VCaP (cell line): ENCODE measurements at regions not wholly inside any gene's neighbourhood (a gene's known extent, or its start where the extent isn't known, plus 50 kb on each side); places are given as distances from the start of the nearest gene placed in this dataset.

Source experiments
- H3K27ac ChIP-seq: fragments of 450-650 bp; 2 replicates; pipeline ENCODE4 v1.5.1; 2017
- TF ChIP-seq, protein P1 (sequence below): fragments of 450-650 bp; conservative IDR thresholded peaks from 2 replicates; pipeline ENCODE4 v1.5.1; 2017; ENCODE audit warnings: mild to moderate bottlenecking, moderate library complexity

DNA sequence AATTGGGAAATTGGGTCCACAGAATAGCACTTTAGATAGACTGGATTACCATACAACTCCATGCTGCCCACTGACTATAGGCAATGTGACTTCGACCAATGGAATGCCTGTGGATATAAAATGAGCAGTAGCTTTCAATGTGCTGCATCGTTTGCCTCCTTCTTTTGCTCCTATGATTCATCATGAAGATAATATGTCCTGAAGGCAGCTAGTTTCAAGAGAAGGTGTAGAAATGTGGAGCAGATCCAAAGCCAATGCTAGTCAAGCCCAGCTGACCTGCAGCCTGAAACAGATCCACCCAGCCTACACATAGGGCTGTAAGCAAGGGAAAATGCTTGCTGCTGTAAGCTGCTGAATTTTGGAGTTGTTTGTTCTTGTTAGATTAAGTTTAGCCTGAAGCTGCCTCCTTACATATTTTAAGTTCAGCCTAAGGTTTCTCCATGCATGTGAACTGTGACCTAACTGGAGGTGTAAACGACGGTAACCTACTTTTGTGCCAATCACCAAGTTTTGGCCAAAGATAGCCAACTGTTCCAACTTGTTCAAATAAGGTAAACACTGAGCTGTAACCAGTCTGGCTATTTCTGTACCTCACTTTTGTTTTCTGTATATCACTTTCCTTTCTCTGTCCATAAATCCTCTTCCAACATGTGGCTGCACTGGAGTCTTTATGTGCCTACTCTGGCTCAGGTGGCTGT lies 169.1 kb upstream of the AVPR1A start:
- TF ChIP-seq, protein P1, sequence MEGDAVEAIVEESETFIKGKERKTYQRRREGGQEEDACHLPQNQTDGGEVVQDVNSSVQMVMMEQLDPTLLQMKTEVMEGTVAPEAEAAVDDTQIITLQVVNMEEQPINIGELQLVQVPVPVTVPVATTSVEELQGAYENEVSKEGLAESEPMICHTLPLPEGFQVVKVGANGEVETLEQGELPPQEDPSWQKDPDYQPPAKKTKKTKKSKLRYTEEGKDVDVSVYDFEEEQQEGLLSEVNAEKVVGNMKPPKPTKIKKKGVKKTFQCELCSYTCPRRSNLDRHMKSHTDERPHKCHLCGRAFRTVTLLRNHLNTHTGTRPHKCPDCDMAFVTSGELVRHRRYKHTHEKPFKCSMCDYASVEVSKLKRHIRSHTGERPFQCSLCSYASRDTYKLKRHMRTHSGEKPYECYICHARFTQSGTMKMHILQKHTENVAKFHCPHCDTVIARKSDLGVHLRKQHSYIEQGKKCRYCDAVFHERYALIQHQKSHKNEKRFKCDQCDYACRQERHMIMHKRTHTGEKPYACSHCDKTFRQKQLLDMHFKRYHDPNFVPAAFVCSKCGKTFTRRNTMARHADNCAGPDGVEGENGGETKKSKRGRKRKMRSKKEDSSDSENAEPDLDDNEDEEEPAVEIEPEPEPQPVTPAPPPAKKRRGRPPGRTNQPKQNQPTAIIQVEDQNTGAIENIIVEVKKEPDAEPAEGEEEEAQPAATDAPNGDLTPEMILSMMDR, result no peak
- no peak overlapping the region for H3K27ac ChIP-seq

DNA sequence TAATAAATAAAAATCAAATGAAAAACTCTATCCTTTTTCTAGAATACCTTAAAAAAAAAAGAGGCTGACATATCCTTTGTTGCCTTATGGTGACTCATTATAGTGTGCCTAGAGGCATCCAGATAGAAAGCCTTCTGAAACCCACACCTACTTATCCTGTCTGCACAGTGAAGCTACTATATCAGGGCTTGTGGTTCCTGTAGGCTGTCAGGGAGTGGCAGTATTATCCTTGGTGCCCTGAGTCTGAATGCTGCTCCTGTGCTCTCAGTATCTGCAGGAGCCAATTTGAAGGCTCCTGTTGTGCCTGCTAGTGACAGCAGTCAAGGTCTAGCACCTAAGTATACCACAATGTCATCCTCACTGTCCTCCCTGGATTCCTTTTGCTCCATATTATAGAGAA lies 168.4 kb upstream of the AVPR1A start:
- no peak overlapping the region for H3K27ac ChIP-seq
- TF ChIP-seq, protein P1, result peak; percentile 41

DNA sequence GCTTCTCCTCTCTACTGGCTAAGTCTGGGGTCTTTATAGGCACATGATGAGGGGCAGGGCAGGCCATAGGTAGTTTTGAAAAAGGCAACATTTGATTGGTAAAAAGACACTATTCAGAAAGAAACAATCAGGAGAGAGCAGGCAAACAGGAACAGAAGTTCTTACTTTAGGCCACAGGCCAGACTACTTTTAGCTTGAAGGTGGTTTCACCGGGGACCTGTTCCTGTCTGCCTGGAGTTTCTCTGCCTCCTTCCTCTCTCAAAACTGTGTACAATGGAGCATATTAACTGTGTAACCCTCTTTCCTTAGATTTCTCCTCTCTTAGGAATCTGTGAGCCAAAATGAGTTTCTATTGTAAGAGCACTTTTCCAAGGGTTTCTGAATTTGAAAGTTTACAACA lies 167.9 kb upstream of the AVPR1A start:
- no peak overlapping the region for H3K27ac ChIP-seq
- TF ChIP-seq, protein P1, result no peak

- TF ChIP-seq, protein P1, result no peak
- H3K27ac ChIP-seq, result no peak overlapping the region
Observed at GRCh38 chr12:63318313-63318712, 167.3 kb upstream of the AVPR1A start.

DNA sequence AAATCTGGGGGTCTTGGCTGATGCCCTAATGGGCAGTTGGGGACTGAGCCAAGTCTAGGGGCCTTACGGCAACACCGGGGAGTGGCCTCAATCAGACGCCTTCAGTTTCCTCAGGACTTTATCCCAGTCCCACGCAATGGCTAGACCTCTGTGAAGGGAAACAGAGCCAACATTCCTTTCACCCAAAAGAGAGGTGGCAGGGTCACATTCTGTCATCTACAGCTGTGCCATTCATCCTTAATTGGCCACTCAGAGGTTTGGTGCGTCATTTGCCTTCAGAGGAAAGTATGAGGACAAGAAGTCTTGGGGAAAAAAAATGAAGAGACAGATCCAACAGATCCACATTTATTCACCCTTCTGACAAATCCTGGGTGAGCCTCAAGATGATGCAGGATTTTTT lies 166.9 kb upstream of the AVPR1A start:
- TF ChIP-seq, protein P1, result no peak
- no peak overlapping the region for H3K27ac ChIP-seq

DNA sequence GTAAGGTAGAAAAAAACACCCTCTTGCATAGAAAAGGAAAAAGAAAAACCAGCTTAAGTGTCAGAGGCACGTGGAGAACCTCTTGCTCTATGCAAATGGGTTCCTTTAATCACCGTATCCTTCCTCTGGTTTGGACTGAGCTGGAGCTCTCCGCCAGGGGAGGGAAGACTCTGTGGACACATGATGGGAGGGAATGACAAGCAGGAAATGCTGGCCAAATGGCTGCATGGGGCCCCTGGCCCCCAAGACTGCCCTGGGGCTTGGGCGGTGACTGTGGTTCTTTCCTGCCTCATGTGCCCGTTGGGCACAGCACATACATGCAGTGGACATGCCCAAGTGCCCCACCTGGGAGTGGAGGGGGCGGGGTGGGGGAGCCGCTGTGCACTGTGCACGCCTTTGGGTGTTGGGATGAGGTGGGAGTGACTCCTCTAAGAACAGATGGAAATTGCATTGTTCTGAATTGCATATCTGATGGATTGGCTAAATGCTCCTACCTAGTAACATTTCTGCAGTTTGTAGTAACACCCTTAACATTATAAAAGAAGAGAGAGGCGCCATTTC lies 166.4 kb upstream of the AVPR1A start:
- no peak overlapping the region for H3K27ac ChIP-seq
- TF ChIP-seq, protein P1, result no peak

DNA sequence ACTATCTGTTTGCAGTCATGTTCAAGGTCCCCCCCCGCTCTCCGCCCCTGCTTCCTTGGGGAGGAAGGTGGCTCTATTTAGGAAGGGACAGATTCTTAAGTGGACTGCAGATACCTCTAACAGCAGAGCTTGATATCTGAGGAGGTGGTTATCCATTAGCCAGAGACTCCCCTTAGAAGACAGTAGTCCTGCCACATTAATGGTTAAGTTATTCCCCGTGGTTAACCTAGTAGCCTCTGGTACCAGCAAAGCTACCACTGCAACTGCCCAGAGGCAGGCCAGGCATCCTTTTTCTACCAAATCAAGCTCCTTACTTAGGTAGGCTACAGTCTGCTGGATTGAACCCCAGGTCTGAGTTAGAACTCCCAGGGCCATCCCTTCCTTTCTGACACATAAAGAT lies 162.1 kb upstream of the AVPR1A start:
- no peak overlapping the region for H3K27ac ChIP-seq
- TF ChIP-seq, protein P1, result no peak
